DMS79 (cell line): ENCODE measurements at regions not wholly inside any gene's neighbourhood (a gene's known extent, or its start where the extent isn't known, plus 50 kb on each side); places are given as distances from the start of the nearest gene placed in this dataset.

Experiments
- DNase-seq: peaks from one replicate; lab custom pipeline; 2025; lab: John Stamatoyannopoulos, UW

DNA sequence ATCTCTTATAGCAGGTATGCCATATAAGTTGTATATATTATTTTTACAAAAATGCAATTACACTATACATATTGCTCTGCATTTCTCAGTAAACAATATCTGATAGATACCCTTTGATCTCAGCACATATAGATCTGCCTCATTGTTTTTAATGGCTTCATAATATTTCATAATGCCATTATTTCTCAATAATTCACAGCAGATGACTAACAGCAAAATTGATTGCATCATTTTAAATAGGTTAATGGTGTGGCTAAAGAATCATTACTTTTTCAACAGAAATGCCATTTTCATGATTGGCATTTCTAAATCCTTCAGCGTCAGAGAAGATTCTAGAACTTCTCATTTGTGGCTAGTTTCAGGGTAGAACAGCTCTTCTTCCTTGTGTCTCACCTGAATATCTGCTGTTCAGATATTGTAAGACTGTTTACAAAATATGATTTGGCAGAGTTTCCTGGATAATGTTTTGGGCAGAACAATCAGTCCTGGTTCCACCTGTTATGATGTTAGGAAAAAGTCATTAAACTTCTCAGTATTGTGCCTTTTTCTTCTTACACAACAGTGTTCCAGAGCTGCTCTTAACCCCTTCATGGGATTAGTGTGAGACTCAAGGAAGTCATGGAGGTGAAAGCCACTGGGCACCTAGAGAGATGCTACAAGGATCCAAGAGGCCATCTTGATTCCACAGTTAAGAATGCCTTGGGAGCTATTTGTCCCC lies 397.6 kb upstream of the THBS1 start:
- no peak for DNase-seq

DNA sequence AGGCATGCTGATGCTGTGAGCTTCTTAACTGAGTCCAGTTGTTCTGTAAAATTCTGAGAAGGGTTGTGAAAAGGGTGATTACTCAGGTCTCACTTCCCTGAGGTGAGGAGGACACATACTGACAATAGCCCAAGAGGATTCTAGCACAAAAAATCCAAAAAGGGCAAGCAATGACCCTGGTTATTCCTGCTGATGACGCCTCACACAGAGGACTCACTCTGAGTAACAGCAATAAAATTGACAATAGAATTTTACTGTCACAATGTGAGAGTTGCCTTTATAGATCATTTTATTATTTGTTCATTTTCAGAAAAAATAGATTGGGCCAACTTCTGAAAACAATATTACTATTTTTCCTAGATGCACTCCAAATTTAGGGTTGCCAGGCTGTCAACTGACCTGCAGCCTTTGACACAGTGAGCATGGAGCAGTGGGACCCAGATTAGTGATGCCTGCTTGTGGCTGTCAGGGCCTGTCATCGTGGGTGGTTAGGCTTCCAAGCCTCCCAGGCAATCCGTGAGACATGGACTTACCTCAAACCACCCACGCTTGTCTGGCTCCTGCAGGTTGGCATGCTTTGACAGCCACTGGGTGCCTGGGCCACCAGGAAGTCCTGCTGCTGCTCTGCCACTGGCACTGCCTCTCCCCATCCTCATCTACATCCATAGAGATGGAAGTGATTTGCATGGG lies 396.0 kb upstream of the THBS1 start:
- no peak for DNase-seq

DNA sequence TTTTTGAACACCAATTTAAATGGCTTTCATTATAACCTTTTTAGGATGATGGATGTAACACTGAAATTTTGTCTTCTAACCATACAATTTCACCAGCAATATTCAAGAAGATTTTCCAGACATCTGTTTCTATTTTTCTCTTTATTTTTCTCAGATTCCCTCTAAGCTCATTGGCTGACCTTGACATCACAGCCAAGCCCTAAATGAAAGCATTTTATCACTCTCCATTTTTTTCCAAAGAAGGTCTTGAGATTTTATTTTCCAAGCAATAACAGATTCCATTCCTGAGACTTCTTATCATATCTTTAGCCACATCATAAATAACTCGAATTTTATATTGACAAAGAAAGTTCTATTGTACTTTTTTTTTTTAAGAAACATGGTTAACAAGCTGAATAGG lies 392.6 kb upstream of the THBS1 start:
- no peak for DNase-seq

DNA sequence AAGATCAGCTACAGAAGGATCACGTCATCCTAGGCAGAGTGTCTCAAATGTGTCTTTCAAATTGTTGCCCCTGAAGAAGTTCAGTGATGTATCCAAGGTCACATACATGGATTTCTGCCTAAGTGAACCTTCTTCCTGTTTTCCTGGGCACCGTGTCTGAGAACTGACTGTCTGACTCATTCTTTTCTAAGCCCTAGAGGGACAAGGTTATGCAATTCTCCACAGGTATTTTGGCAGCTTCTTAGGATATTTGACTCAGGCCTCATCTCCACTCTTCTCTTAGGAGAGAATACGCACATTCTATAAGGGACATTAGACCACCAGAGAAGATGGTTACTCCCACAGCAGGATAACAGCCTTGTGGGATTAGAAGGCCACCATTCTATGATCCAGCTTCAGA lies 391.9 kb upstream of the THBS1 start:
- DNase-seq, result no peak

DNA sequence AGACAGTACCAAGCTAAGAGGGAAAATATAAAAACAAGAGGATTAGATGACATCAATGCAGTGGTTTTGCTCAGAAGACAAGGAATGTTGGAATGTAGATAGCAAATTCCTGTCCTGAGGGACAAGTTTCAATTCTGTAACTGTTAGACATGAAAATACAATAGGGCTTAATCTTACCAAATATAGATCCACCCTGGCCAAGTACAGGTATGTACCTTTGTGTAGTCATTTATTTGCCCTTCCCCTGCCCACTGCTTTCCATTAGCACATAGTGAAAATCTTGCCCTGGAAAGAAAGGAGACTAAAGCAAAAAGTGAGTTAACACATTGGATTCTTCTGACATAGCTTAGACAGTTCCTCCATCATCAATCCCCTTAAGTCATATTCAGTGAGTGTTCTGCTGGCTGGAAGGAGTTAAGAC lies 389.0 kb upstream of the THBS1 start:
- DNase-seq, result no peak

DNA sequence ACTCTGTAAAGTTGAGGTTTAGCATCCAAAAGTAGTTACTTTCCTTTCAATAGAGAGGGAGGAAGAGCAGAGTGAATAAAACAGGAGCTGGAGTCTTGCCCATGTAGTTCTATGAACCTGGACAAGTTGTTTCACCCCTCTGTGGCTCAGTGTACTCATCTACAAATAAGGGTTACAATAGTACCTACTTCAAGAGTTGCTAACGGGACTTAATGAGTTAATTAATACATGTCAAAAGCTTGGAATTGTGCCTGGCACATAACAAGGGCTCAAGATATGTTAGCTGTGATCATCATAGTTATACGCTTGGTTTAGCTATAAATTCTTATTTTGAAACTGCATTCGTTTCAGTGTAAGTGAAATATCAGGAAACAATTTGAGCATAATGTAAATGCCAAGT lies 388.5 kb upstream of the THBS1 start:
- DNase-seq, result no peak

DNA sequence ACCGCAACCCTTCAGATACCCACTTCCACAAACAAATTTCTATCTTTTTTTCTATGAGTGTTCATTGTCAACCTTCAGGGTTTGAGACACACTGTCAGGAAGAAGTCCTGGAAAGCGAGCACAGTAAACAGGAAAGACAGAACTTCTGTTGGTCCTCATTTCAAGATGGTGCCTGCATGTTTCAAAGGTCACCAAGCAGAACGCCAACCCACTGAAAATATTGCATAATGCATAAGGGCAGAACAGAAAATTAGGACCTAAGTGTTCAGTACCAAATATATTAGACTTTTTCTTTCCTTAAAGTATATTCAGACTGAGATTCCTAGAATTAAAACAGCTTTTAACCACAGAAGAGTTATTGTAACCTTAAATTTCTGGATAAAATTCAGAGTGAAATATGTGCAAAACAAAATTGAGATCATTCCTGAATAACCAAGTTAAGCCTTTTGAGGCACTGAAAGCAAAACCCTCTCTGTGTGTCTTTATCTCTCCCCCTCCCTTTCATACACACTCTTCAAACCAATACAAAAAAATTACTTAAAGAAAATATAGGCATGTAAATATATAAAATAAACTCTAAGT lies 387.8 kb upstream of the THBS1 start:
- no peak for DNase-seq

DNA sequence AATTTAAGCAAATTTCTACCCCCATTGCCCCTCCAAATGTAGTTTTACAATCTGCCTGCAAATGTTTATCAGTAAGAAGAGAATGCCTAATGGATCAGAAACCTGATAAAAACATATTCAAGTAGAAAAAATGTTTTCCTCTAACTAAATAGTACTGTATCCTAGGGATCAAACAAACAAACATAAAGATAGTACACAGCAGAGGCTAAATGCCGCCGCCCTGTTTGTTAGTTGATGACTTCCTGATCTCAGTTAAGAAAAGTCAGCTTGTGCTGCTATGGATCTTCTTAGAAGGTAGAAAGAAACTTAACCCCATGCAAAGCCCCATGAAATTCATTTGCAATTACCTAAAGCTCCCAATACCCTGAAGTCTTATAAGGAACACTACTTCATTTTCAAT lies 387.3 kb upstream of the THBS1 start:
- DNase-seq, result no peak

DNA sequence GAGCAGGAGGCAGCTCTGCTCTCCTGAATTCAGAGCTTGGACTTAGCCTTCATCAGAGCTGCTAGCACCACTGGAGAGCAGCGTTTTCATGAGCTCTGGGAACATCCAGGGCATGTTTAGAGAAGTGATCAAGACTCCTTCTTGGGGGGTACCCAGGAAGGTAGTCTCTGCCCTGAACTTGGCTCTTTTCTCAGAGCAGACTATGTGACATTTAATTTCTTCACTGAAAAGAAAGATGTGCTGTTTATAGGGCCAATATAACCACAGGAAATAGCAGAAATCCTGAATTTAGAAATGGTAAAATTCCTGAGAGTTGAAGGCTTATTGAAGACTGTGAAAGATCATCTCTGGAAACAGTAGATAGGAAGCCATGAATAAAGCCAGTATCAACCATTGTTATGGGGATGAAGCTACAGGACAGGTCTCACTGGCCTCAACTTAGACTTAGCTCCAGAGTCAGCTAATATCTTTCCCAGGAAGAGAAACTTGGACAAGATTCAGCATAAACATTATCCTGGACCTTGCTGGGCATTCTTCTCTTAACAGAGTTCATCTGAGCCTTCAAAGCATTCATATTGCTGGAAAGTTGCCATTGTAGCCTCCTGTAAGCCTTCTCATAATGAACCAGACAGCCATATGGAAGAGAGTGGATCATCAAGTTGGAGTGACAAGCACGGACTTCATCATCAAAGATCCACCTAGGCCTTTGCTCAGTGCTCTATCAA lies 386.6 kb upstream of the THBS1 start:
- DNase-seq, result no peak

DNA sequence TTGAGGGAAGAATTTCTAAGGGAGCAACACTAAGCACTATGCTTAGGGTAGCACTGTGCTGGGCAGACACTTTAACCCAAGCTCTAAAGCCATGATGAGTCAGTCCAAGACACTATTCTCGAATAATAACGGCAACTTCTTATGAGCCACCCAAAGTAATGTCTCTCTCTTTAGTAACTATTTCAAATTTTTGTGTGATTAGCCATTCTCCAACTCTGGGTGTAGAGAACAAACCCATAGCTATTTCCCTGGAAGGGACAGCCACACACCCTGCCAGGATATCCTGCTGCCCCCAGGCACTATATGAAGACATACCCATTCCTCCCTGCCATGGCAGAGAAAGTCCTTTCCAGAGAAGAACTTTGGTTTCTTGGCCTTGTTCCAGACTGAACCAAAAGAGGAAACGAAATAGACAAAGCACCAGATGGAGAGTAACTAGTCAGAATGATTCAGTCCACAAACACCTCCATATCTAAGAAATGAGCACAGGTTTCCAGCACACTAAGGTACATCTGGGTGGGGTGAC lies 384.9 kb upstream of the THBS1 start:
- no peak for DNase-seq

DNA sequence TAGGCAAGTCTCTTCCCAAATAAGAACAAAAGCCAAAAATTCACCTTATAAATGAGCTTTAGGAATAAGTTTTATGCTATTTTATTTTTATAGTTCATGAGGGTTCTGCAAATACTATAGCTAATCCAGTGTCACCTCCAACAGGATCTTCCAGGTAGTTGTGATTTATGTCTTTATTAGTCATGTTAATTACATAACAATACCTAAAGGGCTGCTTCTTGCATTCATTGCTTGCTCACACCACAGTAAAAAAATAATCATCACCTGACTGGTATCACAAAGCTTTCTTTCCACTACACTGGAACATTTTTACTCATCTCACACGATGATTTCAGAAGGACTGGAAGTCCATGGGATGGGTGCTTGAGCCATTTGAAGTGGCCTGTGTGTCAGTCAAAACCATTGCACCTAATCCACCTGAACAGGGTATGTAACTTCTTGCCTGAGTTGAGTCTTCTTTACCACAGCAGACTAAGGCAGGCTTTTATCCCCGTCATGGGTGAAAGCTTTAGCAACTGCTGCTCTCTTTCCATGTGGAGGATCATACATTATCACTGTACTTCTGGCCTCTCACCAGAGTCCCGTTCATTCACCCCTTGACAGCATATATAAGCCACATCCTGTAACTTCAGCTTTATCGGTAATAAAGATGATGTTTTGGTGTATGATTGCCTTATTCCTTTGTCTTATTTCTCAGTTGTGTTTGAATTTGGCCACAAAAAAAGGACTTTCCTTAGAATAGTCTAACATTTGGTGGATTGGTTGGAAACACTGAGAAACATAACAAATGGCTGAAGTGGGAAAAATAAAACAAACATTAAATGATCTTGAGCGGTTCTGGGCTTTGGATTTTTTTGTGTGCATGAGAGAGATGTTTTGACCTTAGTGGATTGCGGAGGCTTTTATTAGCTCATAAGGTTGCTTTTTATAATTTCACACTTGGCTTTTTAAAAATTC lies 382.6 kb upstream of the THBS1 start:
- DNase-seq, result no peak

DNA sequence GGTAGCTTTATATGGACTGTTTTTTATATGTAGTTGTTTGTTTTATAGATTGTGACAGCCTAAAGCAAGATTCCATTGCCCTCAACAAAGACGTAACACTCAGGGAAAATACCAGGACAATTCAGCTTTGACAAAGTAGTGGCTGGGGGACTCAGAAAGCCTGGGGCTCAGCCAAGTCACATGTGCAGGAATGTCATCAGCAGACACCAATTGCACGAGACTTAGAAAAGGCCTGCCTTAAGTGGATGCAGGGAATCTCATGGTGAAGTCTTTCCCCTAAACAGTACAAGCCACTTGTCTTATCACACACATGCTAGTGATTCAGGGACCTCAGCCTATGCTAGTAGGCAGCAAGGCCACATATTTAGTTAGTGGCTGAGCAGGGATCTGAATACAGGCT lies 381.8 kb upstream of the THBS1 start:
- no peak for DNase-seq

DNA sequence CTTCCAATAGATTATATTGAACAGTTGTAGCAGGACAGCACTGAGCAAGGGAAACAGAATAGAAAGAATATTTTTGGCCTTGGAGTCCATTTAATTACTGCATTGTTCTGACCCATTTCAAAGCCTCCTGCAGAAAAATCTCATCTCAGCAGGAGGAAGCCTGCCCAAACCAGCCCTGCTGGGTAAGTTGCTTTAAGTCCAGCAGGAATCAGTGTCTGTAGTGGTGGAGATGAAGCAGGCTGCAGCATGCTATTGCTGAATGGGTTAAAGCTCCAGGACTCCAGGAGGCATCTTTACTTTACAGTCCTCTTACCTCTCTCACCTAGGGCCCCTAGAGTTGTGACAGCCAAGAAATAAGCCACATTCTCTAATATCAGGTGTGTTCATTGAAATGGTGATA lies 380.3 kb upstream of the THBS1 start:
- no peak for DNase-seq

DNA sequence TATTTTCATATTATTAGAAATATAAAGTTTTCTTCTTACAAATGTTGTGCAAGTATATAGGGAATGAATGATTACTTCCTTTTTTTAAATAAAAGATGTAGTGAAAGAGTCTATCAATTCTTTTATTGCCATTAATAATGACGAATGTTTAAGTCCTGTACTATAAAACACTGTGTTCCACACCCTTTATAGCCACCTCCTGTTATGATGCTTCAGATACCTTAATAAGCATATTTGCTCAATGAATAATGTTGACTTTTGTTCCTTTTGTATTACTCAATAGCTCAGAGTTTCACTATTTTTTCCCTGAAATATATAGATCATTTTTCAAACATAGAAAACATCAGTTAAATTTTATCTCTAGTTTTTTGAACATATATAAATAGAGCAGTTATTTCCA lies 378.2 kb upstream of the THBS1 start:
- DNase-seq, result no peak

DNA sequence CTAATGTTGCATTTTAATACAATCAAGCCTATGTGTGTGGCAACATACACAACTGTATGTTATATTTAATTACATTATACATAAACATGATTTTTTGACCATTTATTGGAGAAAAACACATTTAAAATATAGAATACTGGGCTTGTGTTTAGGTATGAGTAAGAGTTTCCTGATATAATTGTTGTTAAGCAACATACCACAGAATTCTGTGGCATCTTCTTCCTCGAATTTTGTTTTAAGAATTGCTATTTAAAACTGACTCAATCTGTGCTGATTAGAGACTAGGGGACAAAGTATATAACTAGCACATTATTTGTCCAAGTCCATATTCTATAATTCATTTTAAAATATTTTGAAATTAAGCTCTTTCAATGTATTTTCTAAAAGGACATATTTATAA lies 376.8 kb upstream of the THBS1 start:
- no peak for DNase-seq

DNA sequence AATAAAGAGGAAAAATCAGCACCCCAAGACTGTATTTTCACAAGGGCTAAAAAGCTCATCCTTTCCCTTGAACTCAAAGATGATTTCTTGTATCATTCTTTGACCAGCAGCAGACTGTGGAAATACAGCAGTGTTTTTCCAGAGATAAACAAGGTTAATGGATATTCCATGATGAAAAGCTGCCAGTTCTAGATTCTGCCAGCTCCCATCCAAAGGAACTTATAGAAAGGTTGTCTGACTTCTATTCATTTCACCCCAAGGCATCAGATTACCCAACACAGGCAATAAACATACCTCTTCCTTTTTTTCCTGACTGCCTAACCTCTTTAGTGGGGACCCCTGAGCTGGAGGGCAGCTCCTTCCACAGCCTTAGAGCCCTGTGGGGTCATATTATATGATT lies 375.8 kb upstream of the THBS1 start:
- no peak for DNase-seq

DNA sequence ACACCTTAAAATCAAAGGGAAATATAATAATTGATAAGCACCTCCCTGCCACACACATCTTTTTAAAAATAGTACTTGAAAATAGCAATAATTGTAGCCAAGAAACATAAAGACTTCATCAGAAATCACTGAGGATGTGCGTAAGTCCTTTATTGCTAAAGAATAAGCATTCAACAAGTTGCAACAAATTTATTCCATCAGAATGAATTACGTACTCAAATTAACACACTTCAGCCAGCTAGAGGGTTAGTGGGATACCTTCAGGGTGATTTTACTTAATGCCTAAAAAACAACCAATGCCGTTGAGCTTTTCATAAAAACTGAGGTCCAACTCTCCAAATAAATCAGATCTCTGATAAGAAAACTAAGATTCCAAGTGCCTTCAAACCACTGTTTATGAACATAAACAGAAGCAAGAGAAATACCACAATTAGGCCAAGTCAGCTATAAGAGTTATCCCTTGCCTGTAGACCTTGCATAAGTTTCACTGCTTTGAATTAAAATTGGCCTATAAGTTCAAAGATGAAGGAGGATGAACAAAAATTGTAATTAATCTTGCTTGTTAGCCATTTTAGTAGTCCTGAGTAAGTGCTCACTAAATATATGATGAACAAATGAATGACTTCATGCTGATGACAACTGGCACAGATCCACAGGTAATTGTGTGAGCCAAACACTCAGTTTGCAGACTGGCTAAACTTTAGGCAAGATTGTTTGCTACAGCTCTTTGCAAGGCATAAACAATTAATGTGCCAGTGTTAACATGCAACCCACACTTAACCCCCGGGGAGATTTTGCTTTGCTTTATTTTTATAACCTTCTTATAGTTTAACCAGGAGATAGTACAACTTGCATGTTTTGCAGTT lies 375.1 kb upstream of the THBS1 start:
- no peak for DNase-seq

DNA sequence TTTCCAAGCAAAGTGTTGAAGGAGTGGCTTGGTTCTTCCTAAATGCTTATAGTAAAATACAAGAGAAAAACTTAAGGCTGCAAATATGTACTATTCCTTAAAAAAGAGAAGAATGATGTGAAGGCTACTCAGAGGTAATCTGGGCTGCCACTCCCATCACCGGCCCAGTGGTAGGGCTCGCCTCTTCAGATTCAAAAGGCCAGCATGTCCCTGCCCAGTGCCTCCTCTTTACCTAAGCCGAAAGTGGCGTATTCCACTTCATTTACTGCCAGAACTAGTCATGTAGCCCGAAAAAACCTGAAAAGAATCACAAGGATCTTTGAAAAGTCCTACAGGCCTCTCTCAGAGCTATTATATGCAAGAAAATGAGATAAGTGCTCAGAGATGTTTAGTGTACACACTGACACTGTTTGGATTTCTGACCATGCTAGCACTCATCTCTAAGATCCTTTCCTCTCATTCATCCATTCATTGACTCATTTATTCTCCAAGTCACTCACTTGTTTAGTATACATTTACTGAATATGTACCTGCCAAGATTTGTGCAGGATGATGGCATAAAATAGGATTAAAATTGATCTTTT lies 373.3 kb upstream of the THBS1 start:
- no peak for DNase-seq

DNA sequence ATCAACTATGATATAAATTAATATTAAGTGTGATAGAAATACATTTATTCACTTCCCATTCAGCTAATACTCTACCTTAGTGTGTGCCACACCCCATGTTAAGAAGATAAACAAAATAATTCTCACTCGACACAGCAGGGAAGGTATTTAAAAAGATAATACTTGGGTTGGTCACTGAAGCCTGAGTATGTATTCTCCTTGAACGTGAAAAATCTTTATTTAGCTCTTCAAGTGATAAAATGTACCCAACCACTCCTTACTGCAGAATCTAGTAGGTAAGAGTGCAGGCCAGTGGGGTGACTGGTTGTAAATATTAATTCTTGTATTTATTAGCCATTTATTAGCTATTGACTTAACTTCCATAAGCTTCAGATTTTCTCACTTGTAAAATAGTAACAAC lies 372.7 kb upstream of the THBS1 start:
- DNase-seq, result no peak

DNA sequence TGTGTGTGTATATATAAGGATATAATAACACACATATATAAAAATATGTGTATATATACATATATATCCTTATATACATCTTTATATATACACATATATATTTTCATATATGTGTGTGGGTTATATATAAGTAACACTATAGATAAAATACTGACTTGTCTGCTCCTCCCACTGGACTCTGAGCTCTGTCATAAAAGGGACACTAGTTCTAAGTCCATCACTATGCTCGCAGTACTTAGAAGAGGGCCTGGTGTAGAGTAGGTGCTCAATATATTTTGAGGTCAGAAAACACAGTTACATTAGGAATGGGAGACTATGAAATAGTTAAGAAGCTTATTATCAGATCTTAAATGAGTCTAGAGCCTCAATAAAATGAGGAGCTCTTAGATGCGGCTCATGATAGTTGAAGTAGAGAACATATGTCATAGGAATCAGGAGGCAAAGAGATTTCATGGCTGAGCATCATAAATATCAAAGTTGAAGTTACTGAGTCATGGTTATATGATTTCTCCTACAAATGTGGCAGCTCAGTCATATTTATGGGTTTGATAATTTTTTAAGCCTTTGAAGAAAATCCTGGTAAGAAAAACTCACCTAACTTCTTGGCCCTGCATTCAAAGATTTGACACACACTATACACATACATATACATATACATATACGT lies 371.2 kb upstream of the THBS1 start:
- no peak for DNase-seq
